Endothelial cell of umbilical vein (primary cell): ENCODE measurements at regions not wholly inside any gene's neighbourhood (a gene's known extent, or its start where the extent isn't known, plus 50 kb on each side); places are given as distances from the start of the nearest gene placed in this dataset.
"Not testable (repeated sequence)": the region's sequence is repeated elsewhere in the genome, so short reads cannot be mapped to it uniquely, and the experiment has no call there.

Experiments used
- BruUV-seq: library from RNA; stranded (reverse); fragments of 400-500 nt; replicated peaks from 2 replicates; lab custom pipeline; 2021; lab: Mats Ljungman, UMichigan
- CTCF ChIA-PET: fragments of 300-600, 350-600 bp; sonication (Branson Sonifier 250); formaldehyde crosslinking; loops from one replicate; lab custom pipeline; 2021; ENCODE audit warnings: antibody characterized with exemption, inconsistent platforms; lab: Charles Lee
- POLR2A ChIA-PET: fragments of 300-600, 350-600 bp; sonication (Branson Sonifier 250); formaldehyde crosslinking; loops from one replicate; lab custom pipeline; 2021; ENCODE audit warnings: antibody characterized with exemption, inconsistent platforms; lab: Charles Lee
- DNase-seq: peaks from one replicate; pipeline ENCODE4 v3.0.0-alpha.2; 2011; ENCODE audit warnings: low read depth, low spot score
- FAIRE-seq: peaks from 2 replicates; lab custom pipeline; 2011; peaks lifted over from hg19 to GRCh38; lab: Jason Lieb, UNC
- H2AFZ ChIP-seq: 2 replicates; pipeline ENCODE4 v1.6.0; 2012; ENCODE audit warnings: low read depth, low read length, control low read depth, inconsistent platforms
- H3K27ac ChIP-seq: 2 replicates; pipeline ENCODE4 v1.5.1; 2011; ENCODE audit warnings: low read depth, mild to moderate bottlenecking, control low read depth, low read length, moderate library complexity; ENCODE audit not compliant: insufficient read depth
- H3K27me3 ChIP-seq, 2 experiments: 2 replicates each; pipeline versions ENCODE4 v1.6.0 to v1.6.1; 2011; ENCODE audit warnings: low read length in 2 of 2, mixed read lengths in 1 of 2; ENCODE audit not compliant: control insufficient read depth in 2 of 2, insufficient read depth in 2 of 2
- H3K36me3 ChIP-seq, 2 experiments: 2 replicates in 1 of 2; 3 replicates in 1 of 2; pipeline ENCODE4 v1.5.1; 2011; ENCODE audit warnings: low read length in 2 of 2, mild to moderate bottlenecking in 1 of 2, moderate library complexity in 1 of 2; ENCODE audit not compliant: control insufficient read depth in 2 of 2, insufficient read depth in 2 of 2; ENCODE audit errors: extremely low read depth in 1 of 2
- H3K4me1 ChIP-seq: 3 replicates; pipeline ENCODE4 v1.5.1; 2011; ENCODE audit warnings: mild to moderate bottlenecking, low read length; ENCODE audit not compliant: control insufficient read depth, insufficient read depth; ENCODE audit errors: extremely low read depth
- H3K4me2 ChIP-seq: 2 replicates; pipeline ENCODE4 v1.6.1; 2011; ENCODE audit warnings: low read length, control low read depth, mixed read lengths; ENCODE audit not compliant: insufficient read depth
- H3K4me3 ChIP-seq, 3 experiments: fragments of 200-600 bp in 1 of 3; sonication (generic), shearing (Covaris generic) in 1 of 3; replicated peaks in 1 of 3; 2 replicates each; pipeline ENCODE4 v1.5.1; 2011 to 2016; ENCODE audit warnings: control low read depth in 3 of 3, low read length in 3 of 3, mild to moderate bottlenecking in 2 of 3, inconsistent platforms in 1 of 3, low read depth in 1 of 3, moderate library complexity in 1 of 3; ENCODE audit not compliant: insufficient read depth in 1 of 3
- H3K79me2 ChIP-seq: 2 replicates; pipeline ENCODE4 v1.6.0; 2012; ENCODE audit warnings: low read length, inconsistent platforms; ENCODE audit not compliant: control insufficient read depth, insufficient read depth
- H3K9ac ChIP-seq: replicated peaks from 2 replicates; pipeline ENCODE3; 2011; ENCODE audit warnings: low read length, control low read depth; ENCODE audit not compliant: insufficient read depth; ENCODE audit errors: extremely low read depth
- H3K9me1 ChIP-seq: replicated peaks from 3 replicates; pipeline ENCODE4 v1.6.0; 2011; ENCODE audit warnings: mild to moderate bottlenecking, low read length; ENCODE audit not compliant: control insufficient read depth, insufficient read depth; ENCODE audit errors: extremely low read depth
- H3K9me3 ChIP-seq: replicated peaks from 2 replicates; pipeline ENCODE4 v1.5.1; 2012; ENCODE audit warnings: low read length, inconsistent platforms; ENCODE audit not compliant: control insufficient read depth, insufficient read depth
- H4K20me1 ChIP-seq: replicated peaks from 2 replicates; pipeline ENCODE3; 2011; ENCODE audit warnings: mild to moderate bottlenecking, low read length; ENCODE audit not compliant: control insufficient read depth, insufficient read depth; ENCODE audit errors: extremely low read depth
- EZH2 ChIP-seq: IDR thresholded peaks from 2 replicates; pipeline ENCODE4 v1.6.1; 2012; ENCODE audit warnings: borderline replicate concordance, low read depth, mild to moderate bottlenecking, moderate library complexity, low read length, inconsistent platforms; ENCODE audit not compliant: severe bottlenecking
- FOS ChIP-seq: IDR thresholded peaks from 2 replicates; pipeline ENCODE4 v1.6.1; 2011; ENCODE audit warnings: mild to moderate bottlenecking, low read length, moderate library complexity, borderline replicate concordance; ENCODE audit not compliant: insufficient read depth
- MYC ChIP-seq: IDR thresholded peaks from one replicate; pipeline ENCODE4 v1.6.1; 2011; ENCODE audit warnings: mild to moderate bottlenecking, low read depth, low read length
- dilution Hi-C: fragments of 300-500 bp; cut with MboI; formaldehyde crosslinking; loops from one replicate; pipeline ENCODE4 v1.15.0; 2019; ENCODE audit warnings: low sequenced_read_pairs; ENCODE audit not compliant: extremely low pct_ligation_motif_present
- intact Hi-C: fragments of 100-400 bp; cut with micrococcal nuclease; formaldehyde crosslinking; loops from one replicate; pipeline ENCODE4 v1.10.0; 2022

- DNase-seq, result no peak
- no peaks in the 10 kb centered on the region for H3K36me3 ChIP-seq
- intact Hi-C loops (no loop called here), dilution Hi-C loops (no loop called here)
- H3K4me3 ChIP-seq, result no peak overlapping the region
- H3K79me2 ChIP-seq, result no peaks in the 10 kb centered on the region
- no peak for TF ChIP-seq EZH2
- TF ChIP-seq MYC, result no peak
- no peak for TF ChIP-seq FOS
- no peak overlapping the region for H3K4me2 ChIP-seq
- ChIA-PET POLR2A (no interaction called here), CTCF (no interaction called here)
- no peak overlapping the region for H3K27ac ChIP-seq
- no peaks in the 10 kb centered on the region for H3K27me3 ChIP-seq
- no peak overlapping the region for H3K9ac ChIP-seq
- no peaks in the 10 kb centered on the region for H3K4me1 ChIP-seq
- H3K9me3 ChIP-seq, result peaks cover 1% of the 10 kb centered on the region
- no peaks in the 10 kb centered on the region for H4K20me1 ChIP-seq
- no TSS peak for BruUV-seq
- H2AFZ ChIP-seq, result no peak overlapping the region
- FAIRE-seq, result no peak
- no peaks in the 10 kb centered on the region for H3K9me1 ChIP-seq
Observed at GRCh38 chr5:85472749-85473148, 1088.1 kb upstream of the EDIL3 start.

DNA sequence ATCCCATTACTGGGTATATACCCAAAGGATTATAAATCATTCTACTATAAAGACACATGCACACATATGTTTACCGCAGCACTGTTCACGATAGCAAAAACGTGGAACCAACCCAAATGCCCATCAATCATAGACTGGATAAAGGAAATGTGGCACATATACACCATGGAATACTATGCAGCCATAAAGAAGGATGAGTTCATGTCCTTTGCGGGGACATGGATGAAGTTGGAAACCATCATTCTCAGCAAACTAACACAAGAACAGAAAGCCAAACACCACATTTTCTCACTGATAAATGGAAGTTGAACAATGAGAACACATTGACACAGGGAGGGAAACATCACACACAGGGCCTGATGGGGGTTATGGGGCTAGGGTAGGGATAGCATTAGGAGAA is 1090.5 kb upstream of the EDIL3 start:
- H3K4me3 ChIP-seq, dilution Hi-C loops, H3K9ac ChIP-seq, H3K9me3 ChIP-seq, H3K36me3 ChIP-seq, H3K27me3 ChIP-seq, H3K79me2 ChIP-seq, H3K27ac ChIP-seq, BruUV-seq, H3K9me1 ChIP-seq, DNase-seq, intact Hi-C loops, H3K4me1 ChIP-seq, H2AFZ ChIP-seq, FAIRE-seq, H3K4me2 ChIP-seq, H4K20me1 ChIP-seq, POLR2A ChIA-PET, CTCF ChIA-PET: not testable (repeated sequence)
